ENCODE measurements at regions not wholly inside any gene's neighbourhood (a gene's known extent, or its start where the extent isn't known, plus 50 kb on each side); places are given as distances from the start of the nearest gene placed in this dataset.
"Not testable (repeated sequence)": the region's sequence is repeated elsewhere in the genome, so short reads cannot be mapped to it uniquely, and the experiment has no call there.

DNA sequence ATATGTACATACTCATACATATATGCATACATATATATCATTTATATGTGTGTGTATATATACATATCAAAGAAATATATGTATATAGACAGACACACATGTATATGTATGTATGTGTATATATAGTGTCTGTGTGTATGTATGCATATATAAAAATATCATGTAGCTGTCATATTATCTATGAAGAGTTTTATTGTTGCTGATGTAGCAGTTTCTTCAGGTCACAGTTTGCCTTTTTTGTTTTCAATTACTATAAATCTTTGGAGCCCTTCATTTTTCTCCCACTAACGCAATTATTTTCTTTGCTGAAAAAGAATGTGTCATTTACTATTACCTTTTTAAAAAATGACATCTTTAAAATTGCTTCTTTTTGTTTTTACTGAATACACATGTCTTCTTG is 904.5 kb downstream of the PLA2G4A start:
- Histone ChIP-seq H3K36me3 (ENCODE audit: insufficient read depth, low read length) (no peaks in the 10 kb centered on the region), H4K20me1 (ENCODE audit: insufficient read depth, low read length) (no peaks in the 10 kb centered on the region), H3K4me1 (ENCODE audit: insufficient read depth, low read length) (no peaks in the 10 kb centered on the region), H3K9me3 (ENCODE audit: low read depth, low read length) (no peaks in the 10 kb centered on the region), H3K27ac (ENCODE audit: low read depth, low read length) (no peak overlapping the region), H2AFZ (ENCODE audit: low read length) (no peak overlapping the region), H3K4me2 (ENCODE audit: insufficient read depth, low read length) (no peak overlapping the region), H3K4me3 (ENCODE audit: insufficient read depth, low read length) (no peak overlapping the region), H3K79me2 (ENCODE audit: insufficient read depth, low read length) (no peaks in the 10 kb centered on the region), H3K27me3 (ENCODE audit: insufficient read depth, low read length) (no peaks in the 10 kb centered on the region)
- TF ChIP-seq, protein P1, sequence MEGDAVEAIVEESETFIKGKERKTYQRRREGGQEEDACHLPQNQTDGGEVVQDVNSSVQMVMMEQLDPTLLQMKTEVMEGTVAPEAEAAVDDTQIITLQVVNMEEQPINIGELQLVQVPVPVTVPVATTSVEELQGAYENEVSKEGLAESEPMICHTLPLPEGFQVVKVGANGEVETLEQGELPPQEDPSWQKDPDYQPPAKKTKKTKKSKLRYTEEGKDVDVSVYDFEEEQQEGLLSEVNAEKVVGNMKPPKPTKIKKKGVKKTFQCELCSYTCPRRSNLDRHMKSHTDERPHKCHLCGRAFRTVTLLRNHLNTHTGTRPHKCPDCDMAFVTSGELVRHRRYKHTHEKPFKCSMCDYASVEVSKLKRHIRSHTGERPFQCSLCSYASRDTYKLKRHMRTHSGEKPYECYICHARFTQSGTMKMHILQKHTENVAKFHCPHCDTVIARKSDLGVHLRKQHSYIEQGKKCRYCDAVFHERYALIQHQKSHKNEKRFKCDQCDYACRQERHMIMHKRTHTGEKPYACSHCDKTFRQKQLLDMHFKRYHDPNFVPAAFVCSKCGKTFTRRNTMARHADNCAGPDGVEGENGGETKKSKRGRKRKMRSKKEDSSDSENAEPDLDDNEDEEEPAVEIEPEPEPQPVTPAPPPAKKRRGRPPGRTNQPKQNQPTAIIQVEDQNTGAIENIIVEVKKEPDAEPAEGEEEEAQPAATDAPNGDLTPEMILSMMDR (IDR thresholded peaks at IDR 0.05; ENCODE audit: extremely low read depth, low read depth, low read length): no peak
- no peak for DNase-seq (ENCODE audit: insufficient read length, low spot score, missing footprints)

DNA sequence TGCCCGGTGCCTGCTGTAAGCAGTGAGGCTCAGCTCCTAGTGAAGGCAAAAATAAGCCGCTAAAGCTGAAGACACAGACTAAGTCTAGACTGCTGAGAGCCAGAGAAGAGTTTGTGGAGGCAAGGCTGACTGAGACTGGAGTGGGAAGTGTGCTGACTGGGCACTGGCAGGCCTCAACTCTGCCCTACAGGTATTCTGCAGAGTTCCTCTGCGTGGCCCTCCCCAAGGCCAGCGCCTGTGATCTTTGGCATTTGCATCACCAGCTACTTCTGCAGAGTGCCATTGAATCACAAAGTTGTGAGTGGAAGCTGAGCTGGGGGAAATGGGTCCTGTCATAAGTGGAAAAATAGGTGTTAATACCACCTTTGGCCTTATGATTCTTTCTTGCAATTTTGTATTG is 905.7 kb downstream of the PLA2G4A start:
- H2AFZ ChIP-seq (ENCODE audit: low read length): no peak overlapping the region

DNA sequence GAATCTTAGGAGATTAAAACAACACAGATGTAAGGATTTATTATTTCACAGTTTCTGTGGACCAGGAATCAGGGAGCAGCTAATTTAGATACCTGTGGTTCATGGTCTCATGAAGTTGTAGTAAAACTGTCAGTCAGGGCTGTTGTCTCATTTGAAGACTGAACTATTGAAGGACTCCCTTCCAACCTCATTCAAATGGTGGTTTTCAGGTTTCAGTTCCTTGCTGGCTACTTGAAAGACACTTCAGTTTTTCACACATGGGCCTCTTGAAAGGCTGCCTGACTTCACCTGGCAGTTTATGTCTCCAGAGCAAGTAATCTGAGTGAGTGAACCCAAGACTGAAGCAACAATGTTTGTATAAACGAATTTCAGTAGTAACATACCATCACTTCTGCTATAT is 915.9 kb downstream of the PLA2G4A start:
- H3K36me3 ChIP-seq (ENCODE audit: insufficient read depth, low read length): no peaks in the 10 kb centered on the region
- no peaks in the 10 kb centered on the region for H3K4me1 ChIP-seq (ENCODE audit: insufficient read depth, low read length)
- no peaks in the 10 kb centered on the region for H3K9me3 ChIP-seq (ENCODE audit: low read depth, low read length)
- H3K4me3 ChIP-seq (ENCODE audit: insufficient read depth, low read length): no peak overlapping the region
- no peaks in the 10 kb centered on the region for H3K79me2 ChIP-seq (ENCODE audit: insufficient read depth, low read length)
- no peak overlapping the region for H3K27ac ChIP-seq (ENCODE audit: low read depth, low read length)
- TF ChIP-seq, protein P1 (IDR thresholded peaks at IDR 0.05; ENCODE audit: extremely low read depth, low read depth, low read length): no peak
- no peaks in the 10 kb centered on the region for H4K20me1 ChIP-seq (ENCODE audit: insufficient read depth, low read length)
- H3K27me3 ChIP-seq (ENCODE audit: insufficient read depth, low read length): no peaks in the 10 kb centered on the region
- no peak for DNase-seq (ENCODE audit: insufficient read length, low spot score, missing footprints)
- no peak overlapping the region for H3K4me2 ChIP-seq (ENCODE audit: insufficient read depth, low read length)
- no peak overlapping the region for H2AFZ ChIP-seq (ENCODE audit: low read length)

More for the DNA sequence above, 905.7 kb downstream of the PLA2G4A start:
- Histone ChIP-seq H3K9me3 (ENCODE audit: low read depth, low read length) (no peaks in the 10 kb centered on the region), H3K4me1 (ENCODE audit: insufficient read depth, low read length) (no peaks in the 10 kb centered on the region), H3K27me3 (ENCODE audit: insufficient read depth, low read length) (no peaks in the 10 kb centered on the region), H3K4me3 (ENCODE audit: insufficient read depth, low read length) (no peak overlapping the region), H3K27ac (ENCODE audit: low read depth, low read length) (no peak overlapping the region), H4K20me1 (ENCODE audit: insufficient read depth, low read length) (no peaks in the 10 kb centered on the region), H3K79me2 (ENCODE audit: insufficient read depth, low read length) (no peaks in the 10 kb centered on the region), H3K36me3 (ENCODE audit: insufficient read depth, low read length) (no peaks in the 10 kb centered on the region), H3K4me2 (ENCODE audit: insufficient read depth, low read length) (no peak overlapping the region)
- DNase-seq (ENCODE audit: insufficient read length, low spot score, missing footprints): no peak
- TF ChIP-seq, protein P1 (IDR thresholded peaks at IDR 0.05; ENCODE audit: extremely low read depth, low read depth, low read length): no peak

DNA sequence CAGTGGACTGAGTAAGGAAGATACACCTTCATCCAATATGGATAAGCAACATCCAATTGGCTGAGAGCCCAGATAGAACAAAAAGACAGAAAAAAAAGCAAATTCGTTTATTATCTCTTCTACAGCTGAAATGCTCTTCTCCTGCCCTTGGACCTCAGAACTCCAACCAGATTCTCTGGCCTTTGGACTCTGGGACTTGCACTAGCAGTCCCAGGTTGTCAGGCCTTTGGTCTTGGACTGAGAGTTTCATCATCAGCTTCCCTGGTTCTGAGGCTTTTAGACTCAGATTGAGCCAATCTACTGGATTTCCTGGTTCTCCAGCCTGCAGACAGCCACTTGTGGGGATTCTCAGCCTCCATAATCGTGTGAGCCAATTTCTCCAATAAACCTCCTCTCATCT is 926.8 kb downstream of the PLA2G4A start:
- Histone ChIP-seq H4K20me1 (ENCODE audit: insufficient read depth, low read length) (no peaks in the 10 kb centered on the region), H2AFZ (ENCODE audit: low read length) (no peak overlapping the region), H3K27me3 (ENCODE audit: insufficient read depth, low read length) (no peaks in the 10 kb centered on the region), H3K27ac (ENCODE audit: low read depth, low read length) (no peak overlapping the region), H3K4me3 (ENCODE audit: insufficient read depth, low read length) (no peak overlapping the region), H3K36me3 (ENCODE audit: insufficient read depth, low read length) (no peaks in the 10 kb centered on the region), H3K4me2 (ENCODE audit: insufficient read depth, low read length) (no peak overlapping the region), H3K4me1 (ENCODE audit: insufficient read depth, low read length) (no peaks in the 10 kb centered on the region), H3K79me2 (ENCODE audit: insufficient read depth, low read length) (no peaks in the 10 kb centered on the region), H3K9me3 (ENCODE audit: low read depth, low read length) (no peaks in the 10 kb centered on the region)
- TF ChIP-seq, protein P1 (IDR thresholded peaks at IDR 0.05; ENCODE audit: extremely low read depth, low read depth, low read length): no peak
- DNase-seq (ENCODE audit: insufficient read length, low spot score, missing footprints): no peak

DNA sequence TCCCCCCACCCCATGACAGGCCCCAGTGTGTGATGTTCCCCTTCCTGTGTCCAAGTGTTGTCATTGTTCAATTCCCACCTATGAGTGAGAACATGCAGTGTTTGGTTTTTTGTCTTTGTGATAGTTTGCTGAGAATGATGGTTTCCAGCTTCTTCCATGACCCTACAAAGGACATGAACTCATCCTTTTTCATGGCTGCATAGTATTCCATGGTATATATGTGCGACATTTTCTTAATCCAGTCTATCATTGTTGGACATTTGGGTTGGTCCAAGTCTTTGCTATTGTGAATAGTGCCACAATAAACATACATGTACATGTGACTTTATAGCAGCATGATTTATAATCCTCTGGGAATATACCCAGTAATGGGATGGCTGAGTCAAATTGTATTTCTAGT is 927.9 kb downstream of the PLA2G4A start:
- not testable (repeated sequence) for H2AFZ ChIP-seq (ENCODE audit: low read length); H3K4me3 ChIP-seq (ENCODE audit: insufficient read depth, low read length); H3K4me2 ChIP-seq (ENCODE audit: insufficient read depth, low read length); H4K20me1 ChIP-seq (ENCODE audit: insufficient read depth, low read length); DNase-seq (ENCODE audit: insufficient read length, low spot score, missing footprints); H3K4me1 ChIP-seq (ENCODE audit: insufficient read depth, low read length); H3K27ac ChIP-seq (ENCODE audit: low read depth, low read length); H3K27me3 ChIP-seq (ENCODE audit: insufficient read depth, low read length); H3K36me3 ChIP-seq (ENCODE audit: insufficient read depth, low read length); H3K79me2 ChIP-seq (ENCODE audit: insufficient read depth, low read length); H3K9me3 ChIP-seq (ENCODE audit: low read depth, low read length)
